HG03439 (cell line): ENCODE measurements at regions not wholly inside any gene's neighbourhood (a gene's known extent, or its start where the extent isn't known, plus 50 kb on each side); places are given as distances from the start of the nearest gene placed in this dataset.
"Not testable (repeated sequence)": the region's sequence is repeated elsewhere in the genome, so short reads cannot be mapped to it uniquely, and the experiment has no call there.

Experiments
- ATAC-seq: cut with Tn5 transposase; IDR thresholded peaks from one replicate; pipeline ENCODE4 v1.9.1; 2021; ENCODE audit warnings: mild to moderate bottlenecking, moderate library complexity; ENCODE audit not compliant: unreplicated experiment

GRCh38 chr3:157921811-157922210 lies 184.4 kb downstream of the SHOX2 start:
- ATAC-seq = no peak

- ATAC-seq = no peak
Measured at GRCh38 chr3:157920822-157921700, 185.2 kb downstream of the SHOX2 start.

GRCh38 chr3:157919319-157919887 lies 186.8 kb downstream of the SHOX2 start:
- ATAC-seq = no peak

GRCh38 chr3:157918402-157918801 lies 187.8 kb downstream of the SHOX2 start:
- no peak for ATAC-seq

GRCh38 chr3:157916672-157917071 lies 189.5 kb downstream of the SHOX2 start:
- no peak for ATAC-seq

- no peak for ATAC-seq
Measured at GRCh38 chr3:157914882-157915281, 191.3 kb downstream of the SHOX2 start.

- no peak for ATAC-seq
Measured at GRCh38 chr3:157913741-157914150, 192.5 kb downstream of the SHOX2 start.

GRCh38 chr3:157912514-157913451 lies 193.4 kb downstream of the SHOX2 start:
- no peak for ATAC-seq

GRCh38 chr3:157906627-157907026 lies 199.6 kb downstream of the SHOX2 start:
- ATAC-seq = no peak

GRCh38 chr3:157905885-157906284 lies 200.3 kb downstream of the SHOX2 start:
- ATAC-seq = no peak

GRCh38 chr3:157902680-157903079 lies 203.5 kb downstream of the SHOX2 start:
- not testable (repeated sequence) for ATAC-seq

GRCh38 chr3:157888040-157888439 lies 218.2 kb downstream of the SHOX2 start:
- ATAC-seq = no peak

GRCh38 chr3:157876556-157876955 lies 229.7 kb downstream of the SHOX2 start:
- no peak for ATAC-seq

GRCh38 chr3:157872902-157873301 lies 233.3 kb downstream of the SHOX2 start:
- ATAC-seq = no peak

- ATAC-seq = no peak
Measured at GRCh38 chr3:157871838-157872460, 234.3 kb downstream of the SHOX2 start.

- no peak for ATAC-seq
Measured at GRCh38 chr3:157871248-157871647, 235.0 kb downstream of the SHOX2 start.

GRCh38 chr3:157868946-157869345 lies 237.3 kb downstream of the SHOX2 start:
- no peak for ATAC-seq

GRCh38 chr3:157868196-157868595 lies 238.0 kb downstream of the SHOX2 start:
- no peak for ATAC-seq

- ATAC-seq = no peak
Measured at GRCh38 chr3:157865352-157866000, 240.7 kb downstream of the SHOX2 start.

GRCh38 chr3:157861076-157861765 lies 245.0 kb downstream of the SHOX2 start:
- no peak for ATAC-seq
